ENCODE measurements at regions not wholly inside any gene's neighbourhood (a gene's known extent, or its start where the extent isn't known, plus 50 kb on each side); places are given as distances from the start of the nearest gene placed in this dataset.

DNA sequence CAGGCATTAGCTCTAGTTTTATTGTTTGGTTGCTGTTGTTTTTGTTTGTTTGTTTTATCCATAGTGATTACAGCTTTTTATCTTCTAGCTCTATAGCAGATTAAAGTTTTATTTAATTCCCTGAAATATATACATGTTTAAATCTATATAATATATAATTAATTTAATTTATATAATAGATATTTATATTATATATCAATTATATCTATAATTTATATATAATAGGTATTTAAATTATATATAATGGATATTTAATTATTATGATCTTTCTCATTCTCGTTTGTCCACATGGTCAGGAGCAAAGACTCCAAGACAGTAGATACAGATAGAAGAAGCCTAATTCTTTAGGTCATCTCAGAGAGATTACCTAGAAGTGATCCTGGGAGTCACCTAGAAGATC is 238.8 kb upstream of the GPR149 start:
- WGBS, 2 donors = 53 to 84% methylated on average over 1 of the region's 1 CpG
- Histone ChIP-seq H3K27ac (no peak overlapping the region), H3K36me3 (no peaks in the 10 kb centered on the region), H3K4me1 (no peaks in the 10 kb centered on the region), H3K9me3 (no peaks in the 10 kb centered on the region), H3K27me3 (no peaks in the 10 kb centered on the region), H3K4me3 (no peak overlapping the region)
- TF ChIP-seq, protein P1, sequence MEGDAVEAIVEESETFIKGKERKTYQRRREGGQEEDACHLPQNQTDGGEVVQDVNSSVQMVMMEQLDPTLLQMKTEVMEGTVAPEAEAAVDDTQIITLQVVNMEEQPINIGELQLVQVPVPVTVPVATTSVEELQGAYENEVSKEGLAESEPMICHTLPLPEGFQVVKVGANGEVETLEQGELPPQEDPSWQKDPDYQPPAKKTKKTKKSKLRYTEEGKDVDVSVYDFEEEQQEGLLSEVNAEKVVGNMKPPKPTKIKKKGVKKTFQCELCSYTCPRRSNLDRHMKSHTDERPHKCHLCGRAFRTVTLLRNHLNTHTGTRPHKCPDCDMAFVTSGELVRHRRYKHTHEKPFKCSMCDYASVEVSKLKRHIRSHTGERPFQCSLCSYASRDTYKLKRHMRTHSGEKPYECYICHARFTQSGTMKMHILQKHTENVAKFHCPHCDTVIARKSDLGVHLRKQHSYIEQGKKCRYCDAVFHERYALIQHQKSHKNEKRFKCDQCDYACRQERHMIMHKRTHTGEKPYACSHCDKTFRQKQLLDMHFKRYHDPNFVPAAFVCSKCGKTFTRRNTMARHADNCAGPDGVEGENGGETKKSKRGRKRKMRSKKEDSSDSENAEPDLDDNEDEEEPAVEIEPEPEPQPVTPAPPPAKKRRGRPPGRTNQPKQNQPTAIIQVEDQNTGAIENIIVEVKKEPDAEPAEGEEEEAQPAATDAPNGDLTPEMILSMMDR (IDR thresholded peaks at IDR 0.05) = no peak
- TF ChIP-seq POLR2A (IDR thresholded peaks at IDR 0.05) (no peak), POLR2AphosphoS5 (IDR thresholded peaks at IDR 0.05) (no peak), EP300 (IDR thresholded peaks at IDR 0.05) (no peak)
- DNase-seq = no peak
- ATAC-seq (ENCODE audit: low FRiP score in 2 of 2) = no peak

DNA sequence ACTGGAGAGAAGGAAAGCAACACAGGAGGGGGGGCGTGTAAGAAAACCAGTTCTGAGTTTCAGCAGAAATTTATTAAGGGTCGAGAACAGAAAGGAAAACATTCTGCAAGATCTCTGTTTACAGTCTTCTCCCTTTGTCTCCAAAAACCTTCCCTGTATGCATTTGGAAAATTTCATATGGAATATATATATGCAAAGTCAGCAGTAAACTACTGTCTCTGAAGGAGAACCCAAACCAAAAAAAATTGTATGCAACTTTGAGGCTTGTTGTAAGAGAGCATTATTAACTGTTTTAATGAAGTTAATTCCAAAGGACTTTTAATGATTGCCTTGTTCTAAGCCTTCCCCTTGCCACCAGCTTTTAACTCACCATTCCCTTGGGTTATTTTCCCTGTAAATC is 238.2 kb upstream of the GPR149 start:
- Histone ChIP-seq H3K4me3 (no peak overlapping the region), H3K9me3 (no peaks in the 10 kb centered on the region), H3K27ac (no peak overlapping the region), H3K27me3 (no peaks in the 10 kb centered on the region), H3K4me1 (no peaks in the 10 kb centered on the region), H3K36me3 (no peaks in the 10 kb centered on the region)
- no peak for TF ChIP-seq POLR2A (IDR thresholded peaks at IDR 0.05)
- TF ChIP-seq EP300 (IDR thresholded peaks at IDR 0.05) = no peak
- no peak for TF ChIP-seq POLR2AphosphoS5 (IDR thresholded peaks at IDR 0.05)
- TF ChIP-seq, protein P1 (IDR thresholded peaks at IDR 0.05) = no peak
- no peak for DNase-seq
- no peak for ATAC-seq (ENCODE audit: low FRiP score in 2 of 2)
- WGBS, 2 donors = 43 to 51% methylated on average over 2 of the region's 2 CpGs

DNA sequence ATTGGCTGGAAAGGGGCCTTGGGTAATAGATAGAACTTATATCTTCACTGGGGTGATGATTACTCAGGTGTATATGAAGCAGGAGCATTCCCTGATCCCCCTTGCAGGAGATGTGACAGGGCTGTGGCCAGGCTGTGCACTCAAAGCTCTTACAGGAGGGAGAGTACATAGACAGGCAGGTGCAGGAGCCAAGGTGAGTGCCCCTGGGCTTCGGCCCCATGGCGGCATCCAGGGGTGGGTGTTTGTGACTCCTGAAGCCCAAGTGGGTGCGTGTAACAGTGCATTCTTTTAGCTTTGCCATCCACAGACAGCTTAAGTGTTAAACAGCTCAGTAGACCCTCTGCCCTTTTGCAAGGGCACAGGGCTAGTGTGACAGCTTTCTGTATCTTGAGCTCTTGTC is 236.6 kb upstream of the GPR149 start:
- TF ChIP-seq POLR2AphosphoS5 (IDR thresholded peaks at IDR 0.05) (no peak), EP300 (IDR thresholded peaks at IDR 0.05) (no peak), POLR2A (IDR thresholded peaks at IDR 0.05) (no peak)
- TF ChIP-seq, protein P1 (IDR thresholded peaks at IDR 0.05) = no peak
- Histone ChIP-seq H3K27ac (no peak overlapping the region), H3K9me3 (no peaks in the 10 kb centered on the region), H3K4me1 (no peaks in the 10 kb centered on the region), H3K36me3 (no peaks in the 10 kb centered on the region), H3K4me3 (no peak overlapping the region), H3K27me3 (no peaks in the 10 kb centered on the region)
- 90 to 98% methylated on average over 2 to 3 of the region's 3 CpGs for WGBS, 2 donors
- peak in 1 of 2 donors; percentile 48 for DNase-seq
- ATAC-seq (ENCODE audit: low FRiP score in 2 of 2) = no peak

DNA sequence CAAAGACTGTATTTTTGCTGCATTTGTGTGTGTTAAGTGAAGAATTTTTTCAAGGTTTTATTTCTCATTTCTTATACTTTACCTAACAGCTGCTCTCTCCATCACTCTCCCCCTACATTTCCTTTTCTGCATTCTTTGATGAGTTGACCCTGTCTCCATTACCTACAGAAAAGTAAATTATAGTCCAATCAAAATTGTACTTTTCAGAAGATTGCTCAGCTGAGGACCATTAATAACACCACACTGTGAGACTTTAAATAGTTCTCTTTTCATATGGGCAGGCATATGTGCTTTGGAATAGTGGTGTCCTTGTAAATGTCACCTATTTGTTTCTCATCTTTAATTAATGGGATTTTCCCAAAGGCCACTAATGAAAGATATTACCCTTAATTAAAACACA is 234.7 kb upstream of the GPR149 start:
- Histone ChIP-seq H3K36me3 (no peaks in the 10 kb centered on the region), H3K4me1 (no peaks in the 10 kb centered on the region), H3K9me3 (no peaks in the 10 kb centered on the region), H3K4me3 (no peak overlapping the region), H3K27me3 (no peaks in the 10 kb centered on the region), H3K27ac (no peak overlapping the region)
- TF ChIP-seq POLR2A (IDR thresholded peaks at IDR 0.05) = no peak
- TF ChIP-seq POLR2AphosphoS5 (IDR thresholded peaks at IDR 0.05) = no peak
- DNase-seq (no peak), ATAC-seq (ENCODE audit: low FRiP score in 2 of 2) (no peak)

DNA sequence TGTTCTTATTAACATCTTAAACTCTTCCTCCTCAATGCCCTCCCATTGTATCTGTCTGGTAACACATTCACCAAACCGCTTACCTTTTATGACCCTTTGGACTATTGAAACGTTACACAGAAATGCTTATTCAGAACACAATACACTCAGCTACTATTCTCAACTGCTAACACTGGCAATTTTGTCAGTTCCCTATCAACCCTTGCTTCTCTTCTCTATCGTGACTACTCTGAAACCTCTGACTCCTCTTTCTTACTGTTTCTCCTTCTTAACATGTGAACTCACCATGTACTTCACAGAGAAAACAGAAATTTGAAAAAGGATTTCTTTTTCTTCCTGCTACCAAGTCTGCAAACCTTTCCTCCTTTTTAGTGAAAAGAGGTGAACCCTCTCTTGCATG is 232.9 kb upstream of the GPR149 start:
- 73 to 81% methylated on average over 3 of the region's 3 CpGs for WGBS, 2 donors

More for the DNA sequence above, 232.9 kb upstream of the GPR149 start:
- H3K27ac ChIP-seq = no peak overlapping the region
- no peaks in the 10 kb centered on the region for H3K9me3 ChIP-seq
- ATAC-seq (ENCODE audit: low FRiP score in 2 of 2) = no peak
- no peaks in the 10 kb centered on the region for H3K27me3 ChIP-seq
- DNase-seq = no peak
- no peaks in the 10 kb centered on the region for H3K36me3 ChIP-seq
- no peak overlapping the region for H3K4me3 ChIP-seq
- H3K4me1 ChIP-seq = no peaks in the 10 kb centered on the region
- TF ChIP-seq POLR2A (IDR thresholded peaks at IDR 0.05) (no peak), POLR2AphosphoS5 (IDR thresholded peaks at IDR 0.05) (no peak), EP300 (IDR thresholded peaks at IDR 0.05) (no peak)
- TF ChIP-seq, protein P1 (IDR thresholded peaks at IDR 0.05) = no peak

Measured in upper lobe of left lung (tissue), 6 donors.